T1000 (cell line): ENCODE measurements at regions not wholly inside any gene's neighbourhood (a gene's known extent, or its start where the extent isn't known, plus 50 kb on each side); places are given as distances from the start of the nearest gene placed in this dataset.

ENCODE experiments used
- DNase-seq: peaks from one replicate; lab custom pipeline; 2025; ENCODE audit warnings: mixed read lengths; lab: John Stamatoyannopoulos, UW

DNA sequence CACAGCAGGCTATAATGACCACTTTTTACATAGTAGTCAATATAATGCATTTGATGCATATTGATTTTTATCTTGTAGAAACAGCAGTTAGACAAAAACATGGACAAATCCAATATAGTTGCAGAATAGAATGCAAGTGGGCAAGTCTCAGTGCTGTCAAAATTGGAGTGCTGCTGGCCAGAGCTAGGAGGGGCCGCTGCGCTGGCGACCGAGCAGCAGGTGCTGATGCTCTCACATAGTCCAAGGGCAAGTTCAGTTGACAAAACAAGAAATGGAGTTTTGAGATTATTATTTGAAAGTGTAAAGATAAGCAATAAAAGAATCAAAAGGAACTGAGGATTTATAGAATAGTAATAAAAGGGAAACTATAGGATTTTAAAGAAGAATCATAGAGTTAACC, 60.6 kb upstream of the CDK20 start:
- DNase-seq, result no peak

DNA sequence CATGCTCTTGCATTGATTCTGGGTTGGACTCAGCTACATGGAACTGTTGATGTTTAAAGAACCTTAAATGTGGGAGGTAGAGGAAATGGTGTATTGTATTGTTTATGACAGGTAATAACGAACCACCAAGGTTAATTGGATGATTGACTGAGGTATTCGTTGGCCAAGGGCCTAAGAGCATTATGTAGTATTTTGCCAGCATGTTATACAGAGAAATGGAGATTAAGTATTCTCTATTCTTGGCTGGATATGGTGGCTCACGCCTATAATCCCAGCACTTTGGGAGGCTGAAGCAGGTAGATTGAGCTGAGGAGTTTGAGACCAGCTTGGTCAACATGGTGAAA, 59.0 kb upstream of the CDK20 start:
- no peak for DNase-seq

DNA sequence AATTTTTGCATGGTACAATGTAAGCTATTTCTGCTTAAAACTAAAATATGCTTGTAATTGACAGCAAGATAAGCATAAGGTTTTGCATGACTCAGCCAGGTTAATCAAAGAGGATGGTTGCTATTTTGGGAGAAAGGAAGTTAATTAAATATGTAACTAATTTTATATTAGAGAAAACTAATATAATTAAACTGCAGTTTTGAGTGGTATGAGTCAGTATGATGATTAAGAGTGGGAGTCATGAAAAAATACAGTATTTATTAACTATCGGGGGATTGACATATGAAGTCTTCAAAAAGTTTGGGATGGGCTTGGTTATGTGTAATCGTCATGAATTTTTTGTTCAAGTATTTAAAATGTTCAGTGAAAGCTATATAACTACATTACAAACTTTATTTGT, 54.0 kb upstream of the CDK20 start:
- DNase-seq, result no peak

DNA sequence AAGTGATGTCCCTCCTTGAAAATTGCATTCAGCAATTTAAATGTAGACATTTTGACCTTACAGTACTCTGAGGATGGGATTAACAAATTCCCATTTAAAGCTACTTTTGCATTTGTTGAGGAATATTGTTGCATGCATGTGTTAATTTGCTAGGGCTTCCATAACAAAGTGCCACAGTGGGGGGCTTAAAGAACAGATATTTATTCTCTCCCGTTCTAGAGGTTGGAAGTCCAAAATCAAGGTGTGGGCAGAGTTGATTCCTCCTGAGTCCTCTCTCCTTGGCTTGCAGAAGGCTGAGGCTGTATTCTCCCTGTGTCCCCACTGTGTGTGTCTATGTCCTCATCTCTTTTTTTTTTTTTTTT, 51.8 kb upstream of the CDK20 start:
- DNase-seq, result no peak

DNA sequence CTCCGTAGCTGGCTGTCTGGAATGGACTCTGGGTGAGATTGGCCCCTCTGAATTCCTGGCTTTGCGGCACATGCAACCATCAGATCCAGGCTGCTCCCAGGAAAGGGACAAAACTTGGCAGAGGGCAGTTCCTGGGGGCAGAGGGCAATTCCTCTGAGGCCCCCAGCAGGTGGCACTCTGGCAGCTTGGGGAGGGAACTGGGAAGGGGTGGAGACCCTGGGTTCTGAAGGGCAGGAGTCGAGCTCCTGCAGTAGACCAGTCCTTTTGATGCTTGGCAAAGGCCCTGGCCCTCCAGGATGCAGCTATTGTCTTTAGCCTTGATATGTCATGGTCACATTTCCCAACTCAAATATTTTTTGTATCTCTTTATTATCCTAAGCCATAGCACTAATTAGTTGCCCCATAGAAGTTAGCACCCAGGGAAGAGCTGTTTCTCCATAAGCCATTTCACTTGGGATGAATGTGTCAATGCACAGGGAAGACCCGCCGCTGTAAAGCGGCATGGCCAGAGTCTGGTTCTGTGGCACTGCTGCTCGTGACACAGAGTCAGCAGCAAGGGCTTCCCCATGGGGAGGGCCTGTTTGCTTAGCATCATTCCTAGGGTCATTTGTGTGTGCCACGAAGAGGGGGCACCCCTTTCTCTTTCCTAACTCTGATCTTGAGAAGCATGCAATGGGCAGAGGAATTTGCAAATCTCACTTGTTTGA, 51.2 kb upstream of the CDK20 start:
- no peak for DNase-seq

DNA sequence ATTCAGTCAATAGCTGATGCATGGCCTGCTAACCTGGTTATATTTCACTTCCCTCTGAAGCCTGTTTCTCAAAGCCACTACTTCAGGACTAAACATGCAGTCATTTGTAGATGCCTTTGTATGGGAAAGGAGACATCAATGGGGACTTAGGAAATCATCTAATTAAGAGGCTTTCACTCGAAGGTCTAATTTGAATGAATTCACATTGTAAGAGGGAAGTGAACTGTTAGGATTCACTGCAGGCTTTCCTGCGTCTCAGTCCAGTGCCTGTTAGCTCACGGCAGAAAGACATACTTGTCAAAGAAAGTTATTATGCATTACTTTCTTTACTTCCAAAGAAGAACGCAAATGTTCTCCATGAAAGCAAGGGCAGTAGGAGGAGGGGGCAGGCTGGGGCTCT, 50.6 kb upstream of the CDK20 start:
- no peak for DNase-seq
